ENCODE measurements at regions not wholly inside any gene's neighbourhood (a gene's known extent, or its start where the extent isn't known, plus 50 kb on each side); places are given as distances from the start of the nearest gene placed in this dataset.
A peak's percentile ranks its signal among the peaks of the same experiment; 100 is the strongest.

- TF ChIP-seq EP300 (IDR thresholded peaks at IDR 0.05) = no peak
- no peak for TF ChIP-seq POLR2AphosphoS5 (IDR thresholded peaks at IDR 0.05)
- TF ChIP-seq CTCF (IDR thresholded peaks at IDR 0.05) = no peak
- no peak for TF ChIP-seq POLR2A (IDR thresholded peaks at IDR 0.05)
- H3K4me1 ChIP-seq = peaks cover 16 to 35% (median 24%) of the 10 kb centered on the region in 4 donors
- ATAC-seq (ENCODE audit: low FRiP score in 2 of 2) (no peak), DNase-seq (peak in 1 of 2 donors; percentile 55)
- H3K36me3 ChIP-seq = no peaks in the 10 kb centered on the region
- 92 to 94% methylated on average over 23 of the region's 24 CpGs for WGBS, 2 donors
- H3K27me3 ChIP-seq = no peaks in the 10 kb centered on the region
- no peaks in the 10 kb centered on the region for H3K9me3 ChIP-seq
- no peak overlapping the region for H3K27ac ChIP-seq
- no peak overlapping the region for H3K4me3 ChIP-seq
These were observed 51.1 kb upstream of the EGFL7 start for GRCh38 chr9:136611606-136612005.

GRCh38 chr9:136611119-136611518, 51.6 kb upstream of the EGFL7 start:
- no peak for DNase-seq

DNA sequence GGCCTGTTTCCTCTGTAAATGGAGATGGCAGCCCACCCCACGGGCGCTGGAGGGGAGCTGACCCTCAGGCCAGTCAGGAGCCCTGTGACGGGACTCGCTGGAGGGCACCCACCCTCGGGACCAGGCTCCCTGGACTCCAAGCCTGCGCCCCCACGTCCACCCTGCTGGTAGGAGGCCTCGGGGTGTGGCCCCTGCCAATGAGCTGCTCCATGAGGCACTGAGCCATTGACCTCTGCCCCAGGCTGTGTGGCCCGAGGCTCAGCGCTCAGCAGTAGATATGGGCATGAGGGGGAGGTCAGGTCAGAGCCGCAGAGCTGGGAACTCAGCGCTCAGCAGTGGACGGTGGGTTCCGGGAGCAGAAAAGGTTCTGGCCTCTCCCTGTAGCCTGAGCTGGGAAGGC, 52.3 kb upstream of the EGFL7 start:
- Histone ChIP-seq H3K27ac (no peak overlapping the region), H3K9me3 (no peaks in the 10 kb centered on the region), H3K27me3 (no peaks in the 10 kb centered on the region), H3K4me3 (no peak overlapping the region), H3K4me1 (peaks cover 23 to 38% (median 33%) of the 10 kb centered on the region in 4 donors), H3K36me3 (no peaks in the 10 kb centered on the region)
- no peak for TF ChIP-seq EP300 (IDR thresholded peaks at IDR 0.05)
- TF ChIP-seq CTCF (IDR thresholded peaks at IDR 0.05) = no peak
- no peak for TF ChIP-seq POLR2AphosphoS5 (IDR thresholded peaks at IDR 0.05)
- TF ChIP-seq POLR2A (IDR thresholded peaks at IDR 0.05) = no peak
- ATAC-seq (ENCODE audit: low FRiP score in 2 of 2) (no peak), DNase-seq (peak in 1 of 2 donors; percentile 72)
- 78 to 81% methylated on average over 7 to 10 of the region's 14 CpGs for WGBS, 2 donors

More at GRCh38 chr9:136611119-136611518, 51.6 kb upstream of the EGFL7 start:
- Histone ChIP-seq H3K27ac (no peak overlapping the region), H3K36me3 (no peaks in the 10 kb centered on the region), H3K4me3 (no peak overlapping the region), H3K9me3 (no peaks in the 10 kb centered on the region), H3K27me3 (no peaks in the 10 kb centered on the region), H3K4me1 (peaks cover 21 to 38% (median 29%) of the 10 kb centered on the region in 4 donors)
- 90% methylated on average over 7 of the region's 11 CpGs; no CpG with 5 or more reads in 1 of the 2 donors for WGBS, 2 donors
- TF ChIP-seq POLR2A (IDR thresholded peaks at IDR 0.05) (no peak), CTCF (IDR thresholded peaks at IDR 0.05) (no peak), EP300 (IDR thresholded peaks at IDR 0.05) (no peak), POLR2AphosphoS5 (IDR thresholded peaks at IDR 0.05) (no peak)
- no peak for ATAC-seq (ENCODE audit: low FRiP score in 2 of 2)

DNA sequence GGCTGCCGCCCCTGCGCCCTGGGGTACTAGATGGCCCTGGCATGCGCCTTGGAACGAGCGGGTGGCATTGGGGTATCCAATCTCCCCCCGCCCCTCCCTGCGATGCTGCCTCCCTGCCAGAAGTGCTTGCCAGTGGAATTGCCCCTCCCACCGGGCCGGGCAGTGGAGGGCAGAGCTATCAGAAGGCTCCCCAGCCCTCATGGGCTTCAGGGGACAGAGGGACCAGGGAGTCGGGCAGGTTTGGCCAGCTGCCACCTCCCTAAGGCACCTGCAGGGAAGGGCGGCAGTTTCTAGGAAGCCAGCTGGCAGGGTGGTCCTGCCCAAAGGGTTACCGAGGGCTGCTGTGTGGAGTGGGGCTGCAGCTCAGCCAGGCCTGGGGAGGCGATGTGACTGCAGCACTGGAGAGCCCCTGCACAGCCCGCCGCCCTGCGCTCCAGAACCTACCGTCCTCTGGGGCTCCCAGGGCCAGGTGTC, 52.8 kb upstream of the EGFL7 start:
- H3K27me3 ChIP-seq = no peaks in the 10 kb centered on the region
- no peak overlapping the region for H3K4me3 ChIP-seq
- no peak overlapping the region for H3K27ac ChIP-seq
- ATAC-seq (ENCODE audit: low FRiP score in 2 of 2) (no peak), DNase-seq (peak in 1 of 2 donors; percentile 60)
- no peaks in the 10 kb centered on the region for H3K9me3 ChIP-seq
- WGBS, 2 donors = 78 to 90% methylated on average over 2 to 17 of the region's 17 CpGs
- no peak for TF ChIP-seq CTCF (IDR thresholded peaks at IDR 0.05)
- H3K4me1 ChIP-seq = peaks cover 23 to 38% (median 34%) of the 10 kb centered on the region in 4 donors
- no peaks in the 10 kb centered on the region for H3K36me3 ChIP-seq

GRCh38 chr9:136609160-136609475, 53.6 kb upstream of the EGFL7 start:
- TF ChIP-seq POLR2A (IDR thresholded peaks at IDR 0.05) = no peak
- no peak for TF ChIP-seq CTCF (IDR thresholded peaks at IDR 0.05)
- no peak for TF ChIP-seq EP300 (IDR thresholded peaks at IDR 0.05)
- Histone ChIP-seq H3K27me3 (no peaks in the 10 kb centered on the region), H3K27ac (no peak overlapping the region), H3K4me3 (no peak overlapping the region), H3K36me3 (no peaks in the 10 kb centered on the region), H3K4me1 (peaks cover 24 to 38% (median 36%) of the 10 kb centered on the region in 4 donors), H3K9me3 (no peaks in the 10 kb centered on the region)
- DNase-seq (peak in 1 of 2 donors; percentile 56), ATAC-seq (ENCODE audit: low FRiP score in 2 of 2) (no peak)
- WGBS, 2 donors = 97 to 100% methylated on average over 2 to 6 of the region's 6 CpGs

Measured in upper lobe of left lung (tissue), 6 donors.